ENCODE measurements at regions not wholly inside any gene's neighbourhood (a gene's known extent, or its start where the extent isn't known, plus 50 kb on each side); places are given as distances from the start of the nearest gene placed in this dataset.

DNA sequence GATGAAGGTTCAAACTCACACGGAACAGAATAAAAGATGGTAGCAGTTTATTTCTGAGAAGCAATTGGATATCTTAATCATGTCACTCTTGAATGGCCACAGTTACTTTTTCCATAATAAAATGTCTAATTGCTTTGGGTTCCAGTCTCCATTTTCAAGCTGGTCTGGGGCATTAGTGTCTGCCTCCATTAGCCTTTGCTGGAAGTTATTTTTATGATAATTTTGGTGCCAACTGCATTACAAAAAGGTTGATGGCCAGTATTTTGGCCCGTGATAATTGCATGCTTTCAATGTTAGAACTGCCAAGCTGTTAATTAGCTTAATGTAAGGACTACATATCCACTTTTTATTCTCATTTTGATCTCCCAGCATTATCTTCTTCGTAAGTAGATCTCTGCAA lies 165.9 kb downstream of the SMC2 start:
- no peaks in the 10 kb centered on the region for H3K4me1 Mint-ChIP-seq (ENCODE audit: low read depth)
- no peak overlapping the region for H3K4me3 Mint-ChIP-seq (ENCODE audit: unreplicated experiment)
- TF ChIP-seq, protein P1, sequence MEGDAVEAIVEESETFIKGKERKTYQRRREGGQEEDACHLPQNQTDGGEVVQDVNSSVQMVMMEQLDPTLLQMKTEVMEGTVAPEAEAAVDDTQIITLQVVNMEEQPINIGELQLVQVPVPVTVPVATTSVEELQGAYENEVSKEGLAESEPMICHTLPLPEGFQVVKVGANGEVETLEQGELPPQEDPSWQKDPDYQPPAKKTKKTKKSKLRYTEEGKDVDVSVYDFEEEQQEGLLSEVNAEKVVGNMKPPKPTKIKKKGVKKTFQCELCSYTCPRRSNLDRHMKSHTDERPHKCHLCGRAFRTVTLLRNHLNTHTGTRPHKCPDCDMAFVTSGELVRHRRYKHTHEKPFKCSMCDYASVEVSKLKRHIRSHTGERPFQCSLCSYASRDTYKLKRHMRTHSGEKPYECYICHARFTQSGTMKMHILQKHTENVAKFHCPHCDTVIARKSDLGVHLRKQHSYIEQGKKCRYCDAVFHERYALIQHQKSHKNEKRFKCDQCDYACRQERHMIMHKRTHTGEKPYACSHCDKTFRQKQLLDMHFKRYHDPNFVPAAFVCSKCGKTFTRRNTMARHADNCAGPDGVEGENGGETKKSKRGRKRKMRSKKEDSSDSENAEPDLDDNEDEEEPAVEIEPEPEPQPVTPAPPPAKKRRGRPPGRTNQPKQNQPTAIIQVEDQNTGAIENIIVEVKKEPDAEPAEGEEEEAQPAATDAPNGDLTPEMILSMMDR (IDR thresholded peaks at IDR 0.05): no peak
- H3K27ac Mint-ChIP-seq (ENCODE audit: unreplicated experiment): no peak overlapping the region
- H3K36me3 Mint-ChIP-seq (ENCODE audit: low read depth): peaks cover 2% of the 10 kb centered on the region
- DNase-seq (ENCODE audit: low spot score): no peak
- peaks cover 13% of the 10 kb centered on the region for H3K9me3 Mint-ChIP-seq (ENCODE audit: low read depth)
- H3K27me3 Mint-ChIP-seq (ENCODE audit: low read depth): peaks cover 35% of the 10 kb centered on the region

DNA sequence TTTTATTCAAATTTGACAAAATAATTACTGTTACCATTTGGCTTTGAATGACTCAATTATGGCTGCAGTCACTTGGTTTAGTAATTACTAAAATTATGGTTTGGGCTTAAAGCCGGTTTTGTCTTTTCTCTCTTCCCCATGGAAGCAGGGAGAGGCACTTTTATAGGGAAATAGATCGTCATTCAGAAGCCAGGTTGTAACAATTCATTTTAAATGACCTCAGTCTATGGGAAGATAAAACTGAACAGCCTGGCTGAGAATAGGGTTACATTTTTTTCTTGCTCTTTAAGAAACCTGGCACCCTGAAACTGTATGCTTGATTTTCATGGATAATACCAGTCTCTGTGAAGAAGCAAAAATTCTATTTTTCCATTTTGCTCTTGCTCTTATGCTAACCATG lies 169.8 kb downstream of the SMC2 start:
- TF ChIP-seq, protein P1 (IDR thresholded peaks at IDR 0.05): no peak
- Mint-ChIP-seq H3K9me3 (ENCODE audit: low read depth) (peaks cover 3% of the 10 kb centered on the region), H3K27ac (ENCODE audit: unreplicated experiment) (no peak overlapping the region), H3K27me3 (ENCODE audit: low read depth) (peaks cover 31% of the 10 kb centered on the region), H3K4me1 (ENCODE audit: low read depth) (no peaks in the 10 kb centered on the region), H3K4me3 (ENCODE audit: unreplicated experiment) (no peak overlapping the region), H3K36me3 (ENCODE audit: low read depth) (no peaks in the 10 kb centered on the region)
- no peak for DNase-seq (ENCODE audit: low spot score)

GRCh38 chr9:104264431-104264830 lies 170.3 kb downstream of the SMC2 start:
- Mint-ChIP-seq H3K27ac (ENCODE audit: unreplicated experiment) (no peak overlapping the region), H3K27me3 (ENCODE audit: low read depth) (peaks cover 26% of the 10 kb centered on the region), H3K4me3 (ENCODE audit: unreplicated experiment) (no peak overlapping the region), H3K4me1 (ENCODE audit: low read depth) (no peaks in the 10 kb centered on the region), H3K9me3 (ENCODE audit: low read depth) (no peaks in the 10 kb centered on the region), H3K36me3 (ENCODE audit: low read depth) (no peaks in the 10 kb centered on the region)
- no peak for DNase-seq (ENCODE audit: low spot score)
- TF ChIP-seq, protein P1 (IDR thresholded peaks at IDR 0.05): no peak

DNA sequence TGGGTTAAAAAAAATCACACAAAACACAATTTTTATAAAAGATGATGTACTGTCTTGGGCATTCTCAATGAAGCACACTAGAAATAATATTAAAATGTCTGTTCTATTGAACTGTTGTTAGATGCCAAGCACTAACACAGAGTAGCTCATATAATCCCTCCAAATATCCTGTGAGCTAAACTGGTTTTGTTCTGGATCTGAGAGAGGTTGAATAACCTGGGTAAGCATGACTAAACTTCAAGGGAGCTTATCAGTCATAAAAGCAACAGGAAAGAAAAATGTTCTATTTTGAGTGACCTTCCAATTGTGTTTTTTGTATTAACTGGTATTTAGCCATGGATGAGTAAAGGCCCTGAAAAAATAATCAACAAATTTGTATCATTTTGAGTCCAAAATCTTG lies 175.3 kb downstream of the SMC2 start:
- no peak overlapping the region for H3K4me3 Mint-ChIP-seq (ENCODE audit: unreplicated experiment)
- DNase-seq (ENCODE audit: low spot score): no peak
- peaks cover 24% of the 10 kb centered on the region for H3K27me3 Mint-ChIP-seq (ENCODE audit: low read depth)
- no peaks in the 10 kb centered on the region for H3K4me1 Mint-ChIP-seq (ENCODE audit: low read depth)
- no peaks in the 10 kb centered on the region for H3K9me3 Mint-ChIP-seq (ENCODE audit: low read depth)
- TF ChIP-seq, protein P1 (IDR thresholded peaks at IDR 0.05): no peak
- H3K36me3 Mint-ChIP-seq (ENCODE audit: low read depth): no peaks in the 10 kb centered on the region
- H3K27ac Mint-ChIP-seq (ENCODE audit: unreplicated experiment): no peak overlapping the region

DNA sequence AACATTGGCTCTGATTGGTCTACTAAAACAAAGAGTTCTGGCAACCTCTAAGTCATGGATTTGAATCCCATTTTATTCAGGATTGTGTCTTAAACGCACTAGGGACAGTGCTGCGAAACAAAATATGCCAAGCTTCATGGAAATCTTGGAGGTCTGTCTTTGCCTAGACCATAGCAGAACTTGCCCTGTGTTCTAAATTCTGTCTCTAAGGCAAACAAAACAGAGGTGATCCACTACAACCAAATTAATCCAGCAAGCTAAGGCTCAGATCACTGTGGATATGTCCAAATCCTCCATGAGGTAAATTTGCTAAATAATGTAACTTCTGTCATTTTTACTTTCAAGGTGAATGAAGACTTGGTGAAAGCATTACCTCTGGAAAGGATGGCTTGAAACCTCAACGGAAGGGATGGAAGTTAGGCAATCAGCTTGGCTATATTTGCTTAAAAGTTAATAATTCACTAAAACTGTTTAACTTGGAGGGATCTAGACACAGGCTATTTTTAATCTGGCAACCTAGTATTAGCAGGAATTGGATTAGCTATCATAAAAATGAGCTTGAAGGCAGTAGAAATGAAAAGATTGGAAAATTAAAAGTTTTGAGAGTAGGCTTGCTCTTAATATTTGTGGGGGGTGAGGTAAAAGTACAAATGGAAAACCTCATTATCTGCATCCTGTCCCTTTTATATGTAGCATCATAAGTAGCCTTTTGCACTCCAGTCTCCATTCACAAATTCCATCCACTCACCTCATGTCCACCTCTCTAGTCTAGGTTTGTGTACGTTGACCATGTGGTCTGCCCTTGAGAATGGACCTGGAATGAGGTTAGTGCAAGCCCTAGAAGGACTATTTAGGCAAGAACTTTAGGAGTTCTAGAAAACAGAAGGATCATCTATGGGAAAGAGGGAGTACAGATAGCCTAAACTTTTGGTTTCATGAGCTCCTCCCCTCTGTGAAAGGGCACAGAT lies 176.2 kb downstream of the SMC2 start:
- no peak for DNase-seq (ENCODE audit: low spot score)
- H3K9me3 Mint-ChIP-seq (ENCODE audit: low read depth): no peaks in the 10 kb centered on the region
- H3K27me3 Mint-ChIP-seq (ENCODE audit: low read depth): peaks cover 24% of the 10 kb centered on the region

More for the DNA sequence above, 176.2 kb downstream of the SMC2 start:
- Mint-ChIP-seq H3K4me1 (ENCODE audit: low read depth) (no peaks in the 10 kb centered on the region), H3K36me3 (ENCODE audit: low read depth) (no peaks in the 10 kb centered on the region), H3K27ac (ENCODE audit: unreplicated experiment) (no peak overlapping the region), H3K4me3 (ENCODE audit: unreplicated experiment) (no peak overlapping the region)
- TF ChIP-seq, protein P1 (IDR thresholded peaks at IDR 0.05): no peak

Data from chondrocyte (in vitro differentiated cells).